Panc1 (cell line): ENCODE measurements at regions not wholly inside any gene's neighbourhood (a gene's known extent, or its start where the extent isn't known, plus 50 kb on each side); places are given as distances from the start of the nearest gene placed in this dataset.
"Not testable (repeated sequence)": the region's sequence is repeated elsewhere in the genome, so short reads cannot be mapped to it uniquely, and the experiment has no call there.

Experiments used
- ATAC-seq: fragments of 200-7000 bp; cut with Tn5 transposase; 2 replicates; pipeline ENCODE4 v1.9.1; 2020; ENCODE audit warnings: mild to moderate bottlenecking, moderate library complexity
- BruUV-seq: library from RNA; stranded (reverse); fragments of 400-500 nt; replicated peaks from 2 replicates; lab custom pipeline; 2021; lab: Mats Ljungman, UMichigan
- CTCF ChIA-PET: fragments of 300-600 bp; sonication (Branson Sonifier 250); formaldehyde crosslinking; loops from one replicate; lab custom pipeline; 2022; ENCODE audit warnings: antibody characterized with exemption; lab: Charles Lee
- POLR2A ChIA-PET: fragments of 300-600 bp; sonication (Branson Sonifier 250); formaldehyde crosslinking; loops from one replicate; lab custom pipeline; 2022; ENCODE audit warnings: antibody characterized with exemption; lab: Charles Lee
- DNase-seq: peaks from one replicate; pipeline ENCODE4 v3.0.0-alpha.2; 2010; ENCODE audit warnings: low read depth, low spot score
- H3K27ac ChIP-seq: 2 replicates; pipeline ENCODE4 v1.5.1; 2011; ENCODE audit warnings: mild to moderate bottlenecking, low read length, inconsistent platforms
- H3K27me3 ChIP-seq: fragments of 200-500 bp; sonication (Bioruptor generic); 2 replicates; pipeline ENCODE4 v1.6.0; 2014; ENCODE audit warnings: low read length, inconsistent platforms; ENCODE audit not compliant: control insufficient read depth, insufficient read depth
- H3K36me3 ChIP-seq: fragments of 200-500 bp; sonication (Bioruptor generic); 2 replicates; pipeline ENCODE4 v1.5.1; 2014; ENCODE audit warnings: inconsistent platforms, mild to moderate bottlenecking, low read length, moderate library complexity; ENCODE audit not compliant: control insufficient read depth, insufficient read depth
- H3K4me1 ChIP-seq: 2 replicates; pipeline ENCODE4 v1.5.1; 2011; ENCODE audit warnings: inconsistent platforms, mild to moderate bottlenecking, low read length, moderate library complexity; ENCODE audit not compliant: control insufficient read depth, insufficient read depth
- H3K4me3 ChIP-seq, 2 experiments: 2 replicates each; pipeline ENCODE4 v1.5.1; 2011 to 2012; ENCODE audit warnings: low read depth in 2 of 2, low read length in 2 of 2, mild to moderate bottlenecking in 2 of 2, inconsistent platforms in 1 of 2, moderate library complexity in 1 of 2
- H3K9me3 ChIP-seq: fragments of 200-500 bp; sonication (Bioruptor generic); 2 replicates; pipeline ENCODE4 v1.5.1; 2014; ENCODE audit warnings: low read depth, mild to moderate bottlenecking, inconsistent platforms, low read length, moderate library complexity; ENCODE audit not compliant: control insufficient read depth, insufficient read depth
- CTCF ChIP-seq: fragments of 450-650 bp; IDR thresholded peaks from 2 replicates; pipeline ENCODE4 v1.5.1; 2017; ENCODE audit warnings: mild to moderate bottlenecking
- POLR2AphosphoS5 ChIP-seq: IDR thresholded peaks from 2 replicates; pipeline ENCODE4 v1.6.1; 2012; ENCODE audit warnings: mild to moderate bottlenecking, low read depth, low read length, moderate library complexity
- REST ChIP-seq, 2 experiments: IDR thresholded peaks; 2 replicates each; pipeline ENCODE4 v1.6.1; 2011 to 2012; ENCODE audit warnings: low read depth in 2 of 2, control low read depth in 1 of 2, low read length in 1 of 2, mild to moderate bottlenecking in 1 of 2, moderate library complexity in 1 of 2; ENCODE audit not compliant: insufficient read depth in 1 of 2
- SIN3A ChIP-seq: IDR thresholded peaks from 2 replicates; pipeline ENCODE4 v1.6.1; 2012; ENCODE audit warnings: low read depth, mild to moderate bottlenecking, low read length, moderate library complexity, borderline replicate concordance; ENCODE audit not compliant: insufficient read depth
- TCF7L2 ChIP-seq: IDR thresholded peaks from 2 replicates; pipeline ENCODE4 v1.6.1; 2011; ENCODE audit warnings: mild to moderate bottlenecking, low read depth, low read length, inconsistent platforms
- in situ Hi-C: cut with HindIII; loops from 2 replicates; pipeline ENCODE4 v1.10.0; 2016; ENCODE audit warnings: low sequenced_read_pairs, low pct_unique_long_range_greater_than_20kb
- intact Hi-C: fragments of 100-400 bp; cut with micrococcal nuclease; formaldehyde crosslinking; loops from one replicate; pipeline ENCODE4 v1.10.0; 2022; ENCODE audit not compliant: unreplicated experiment

GRCh38 chr12:33205981-33206380 lies 233.6 kb downstream of the SYT10 start:
- ChIA-PET CTCF (no interaction called here), POLR2A (no interaction called here)
- Histone ChIP-seq H3K27ac (no peak overlapping the region), H3K27me3 (no peaks in the 10 kb centered on the region), H3K4me3 (no peak overlapping the region), H3K9me3 (peaks cover 10% of the 10 kb centered on the region; the same call in 1 of the 2 replicates), H3K4me1 (no peaks in the 10 kb centered on the region), H3K36me3 (no peaks in the 10 kb centered on the region)
- BruUV-seq, result no TSS peak
- intact Hi-C loops (no loop called here), in situ Hi-C loops (no loop called here)
- TF ChIP-seq TCF7L2 (no peak), SIN3A (no peak), REST (IDR thresholded peaks at IDR 0.05; ENCODE audit: insufficient read depth in 1 of 2, low read depth in 2 of 2, low read length in 1 of 2) (no peak), CTCF (no peak), POLR2AphosphoS5 (no peak)
- ATAC-seq (no peak), DNase-seq (no peak)

- CTCF ChIA-PET, H3K9me3 ChIP-seq, ATAC-seq, in situ Hi-C loops, H3K4me3 ChIP-seq, H3K27ac ChIP-seq, DNase-seq, H3K36me3 ChIP-seq, BruUV-seq, POLR2A ChIA-PET, H3K27me3 ChIP-seq, H3K4me1 ChIP-seq: not testable (repeated sequence)
- intact Hi-C loops, result loop anchor here (10.0 kb wide), 1 partner anchor 780 kb away; no protein-coding TSS in a partner anchor
Measured at GRCh38 chr12:33194389-33194788, 245.2 kb downstream of the SYT10 start.

- ATAC-seq (no peak), DNase-seq (no peak)
- in situ Hi-C loops (no loop called here), intact Hi-C loops (loop anchor here (10.0 kb wide), 1 partner anchor 783 kb away; no protein-coding TSS in a partner anchor)
- peaks cover 12% of the 10 kb centered on the region for H3K9me3 ChIP-seq
- TF ChIP-seq POLR2AphosphoS5, result no peak
- ChIA-PET CTCF (no interaction called here), POLR2A (no interaction called here)
- H3K4me1 ChIP-seq, result no peaks in the 10 kb centered on the region
- H3K4me3 ChIP-seq, result no peak overlapping the region
- no peak overlapping the region for H3K27ac ChIP-seq
- H3K36me3 ChIP-seq, result no peaks in the 10 kb centered on the region
- no peaks in the 10 kb centered on the region for H3K27me3 ChIP-seq
- BruUV-seq, result no TSS peak
Measured at GRCh38 chr12:33192226-33192625, 247.4 kb downstream of the SYT10 start.
